ENCODE measurements at regions not wholly inside any gene's neighbourhood (a gene's known extent, or its start where the extent isn't known, plus 50 kb on each side); places are given as distances from the start of the nearest gene placed in this dataset.

GRCh38 chr16:85387731-85388295 lies 225.3 kb upstream of the GSE1 start:
- peaks cover 3 to 35% of the 10 kb centered on the region in 2 donors for H3K4me1 ChIP-seq (ENCODE audit: control insufficient read depth in 1 of 2, insufficient read depth in 2 of 2, low read length in 2 of 2)
- no peaks in the 10 kb centered on the region for H3K27me3 ChIP-seq (ENCODE audit: low read depth, low read length)
- H3K9me3 ChIP-seq (ENCODE audit: control insufficient read depth in 1 of 2, low read length in 2 of 2): no peaks in the 10 kb centered on the region
- no peak overlapping the region for H3K4me3 ChIP-seq (ENCODE audit: low read depth in 1 of 2, low read length in 2 of 2)
- H3K27ac ChIP-seq (ENCODE audit: low read length): no peak overlapping the region
- no peaks in the 10 kb centered on the region for H3K36me3 ChIP-seq (ENCODE audit: control insufficient read depth in 1 of 2, insufficient read depth in 2 of 2, low read length in 2 of 2)

- no peaks in the 10 kb centered on the region for H3K9me3 ChIP-seq (ENCODE audit: control insufficient read depth in 1 of 2, low read length in 2 of 2)
- no peak overlapping the region for H3K4me3 ChIP-seq (ENCODE audit: low read depth in 1 of 2, low read length in 2 of 2)
- no peaks in the 10 kb centered on the region for H3K36me3 ChIP-seq (ENCODE audit: control insufficient read depth in 1 of 2, insufficient read depth in 2 of 2, low read length in 2 of 2)
- no peak overlapping the region for H3K27ac ChIP-seq (ENCODE audit: low read length)
- no peaks in the 10 kb centered on the region for H3K27me3 ChIP-seq (ENCODE audit: low read depth, low read length)
- peaks cover 5 to 41% of the 10 kb centered on the region in 2 donors for H3K4me1 ChIP-seq (ENCODE audit: control insufficient read depth in 1 of 2, insufficient read depth in 2 of 2, low read length in 2 of 2)
Observed at GRCh38 chr16:85389679-85390470, 223.2 kb upstream of the GSE1 start.

- H3K4me3 ChIP-seq (ENCODE audit: low read depth in 1 of 2, low read length in 2 of 2): peak overlapping the region in 1 of 2 donors; percentile 15
- peaks cover 9 to 40% of the 10 kb centered on the region in 2 donors for H3K4me1 ChIP-seq (ENCODE audit: control insufficient read depth in 1 of 2, insufficient read depth in 2 of 2, low read length in 2 of 2)
- no peaks in the 10 kb centered on the region for H3K36me3 ChIP-seq (ENCODE audit: control insufficient read depth in 1 of 2, insufficient read depth in 2 of 2, low read length in 2 of 2)
- H3K9me3 ChIP-seq (ENCODE audit: control insufficient read depth in 1 of 2, low read length in 2 of 2): no peaks in the 10 kb centered on the region
- H3K27ac ChIP-seq (ENCODE audit: low read length): no peak overlapping the region
- H3K27me3 ChIP-seq (ENCODE audit: low read depth, low read length): no peaks in the 10 kb centered on the region
Observed at GRCh38 chr16:85390511-85391174, 222.5 kb upstream of the GSE1 start.

- Histone ChIP-seq H3K9me3 (ENCODE audit: control insufficient read depth in 1 of 2, low read length in 2 of 2) (no peaks in the 10 kb centered on the region), H3K4me3 (ENCODE audit: low read depth in 1 of 2, low read length in 2 of 2) (peak overlapping the region in 1 of 2 donors; percentile 15), H3K4me1 (ENCODE audit: control insufficient read depth in 1 of 2, insufficient read depth in 2 of 2, low read length in 2 of 2) (peaks cover 12 to 42% of the 10 kb centered on the region in 2 donors), H3K27ac (ENCODE audit: low read length) (no peak overlapping the region), H3K27me3 (ENCODE audit: low read depth, low read length) (no peaks in the 10 kb centered on the region), H3K36me3 (ENCODE audit: control insufficient read depth in 1 of 2, insufficient read depth in 2 of 2, low read length in 2 of 2) (no peaks in the 10 kb centered on the region)
Observed at GRCh38 chr16:85391175-85391707, 221.9 kb upstream of the GSE1 start.

GRCh38 chr16:85391769-85392583 lies 221.1 kb upstream of the GSE1 start:
- Histone ChIP-seq H3K27me3 (ENCODE audit: low read depth, low read length) (no peaks in the 10 kb centered on the region), H3K4me3 (ENCODE audit: low read depth in 1 of 2, low read length in 2 of 2) (no peak overlapping the region), H3K9me3 (ENCODE audit: control insufficient read depth in 1 of 2, low read length in 2 of 2) (no peaks in the 10 kb centered on the region), H3K27ac (ENCODE audit: low read length) (no peak overlapping the region), H3K4me1 (ENCODE audit: control insufficient read depth in 1 of 2, insufficient read depth in 2 of 2, low read length in 2 of 2) (peaks cover 12 to 49% of the 10 kb centered on the region in 2 donors), H3K36me3 (ENCODE audit: control insufficient read depth in 1 of 2, insufficient read depth in 2 of 2, low read length in 2 of 2) (no peaks in the 10 kb centered on the region)

- no peak overlapping the region for H3K4me3 ChIP-seq (ENCODE audit: low read depth in 1 of 2, low read length in 2 of 2)
- no peaks in the 10 kb centered on the region for H3K36me3 ChIP-seq (ENCODE audit: control insufficient read depth in 1 of 2, insufficient read depth in 2 of 2, low read length in 2 of 2)
- no peaks in the 10 kb centered on the region for H3K27me3 ChIP-seq (ENCODE audit: low read depth, low read length)
- H3K4me1 ChIP-seq (ENCODE audit: control insufficient read depth in 1 of 2, insufficient read depth in 2 of 2, low read length in 2 of 2): peaks cover 12 to 51% of the 10 kb centered on the region in 2 donors
- no peaks in the 10 kb centered on the region for H3K9me3 ChIP-seq (ENCODE audit: control insufficient read depth in 1 of 2, low read length in 2 of 2)
- no peak overlapping the region for H3K27ac ChIP-seq (ENCODE audit: low read length)
Observed at GRCh38 chr16:85392756-85393673, 220.1 kb upstream of the GSE1 start.

GRCh38 chr16:85393674-85394451 lies 219.3 kb upstream of the GSE1 start:
- no peak overlapping the region for H3K4me3 ChIP-seq (ENCODE audit: low read depth in 1 of 2, low read length in 2 of 2)
- H3K27ac ChIP-seq (ENCODE audit: low read length): no peak overlapping the region
- H3K36me3 ChIP-seq (ENCODE audit: control insufficient read depth in 1 of 2, insufficient read depth in 2 of 2, low read length in 2 of 2): no peaks in the 10 kb centered on the region
- H3K9me3 ChIP-seq (ENCODE audit: control insufficient read depth in 1 of 2, low read length in 2 of 2): no peaks in the 10 kb centered on the region
- no peaks in the 10 kb centered on the region for H3K27me3 ChIP-seq (ENCODE audit: low read depth, low read length)
- peaks cover 12 to 51% of the 10 kb centered on the region in 2 donors for H3K4me1 ChIP-seq (ENCODE audit: control insufficient read depth in 1 of 2, insufficient read depth in 2 of 2, low read length in 2 of 2)

GRCh38 chr16:85394456-85395206 lies 218.5 kb upstream of the GSE1 start:
- Histone ChIP-seq H3K27me3 (ENCODE audit: low read depth, low read length) (no peaks in the 10 kb centered on the region), H3K9me3 (ENCODE audit: control insufficient read depth in 1 of 2, low read length in 2 of 2) (no peaks in the 10 kb centered on the region), H3K36me3 (ENCODE audit: control insufficient read depth in 1 of 2, insufficient read depth in 2 of 2, low read length in 2 of 2) (no peaks in the 10 kb centered on the region), H3K27ac (ENCODE audit: low read length) (no peak overlapping the region), H3K4me3 (ENCODE audit: low read depth in 1 of 2, low read length in 2 of 2) (no peak overlapping the region), H3K4me1 (ENCODE audit: control insufficient read depth in 1 of 2, insufficient read depth in 2 of 2, low read length in 2 of 2) (peaks cover 12 to 50% of the 10 kb centered on the region in 2 donors)

GRCh38 chr16:85395207-85395912 lies 217.8 kb upstream of the GSE1 start:
- H3K27ac ChIP-seq (ENCODE audit: low read length): no peak overlapping the region
- no peak overlapping the region for H3K4me3 ChIP-seq (ENCODE audit: low read depth in 1 of 2, low read length in 2 of 2)
- H3K4me1 ChIP-seq (ENCODE audit: control insufficient read depth in 1 of 2, insufficient read depth in 2 of 2, low read length in 2 of 2): peaks cover 9 to 48% of the 10 kb centered on the region in 2 donors
- no peaks in the 10 kb centered on the region for H3K9me3 ChIP-seq (ENCODE audit: control insufficient read depth in 1 of 2, low read length in 2 of 2)
- no peaks in the 10 kb centered on the region for H3K36me3 ChIP-seq (ENCODE audit: control insufficient read depth in 1 of 2, insufficient read depth in 2 of 2, low read length in 2 of 2)
- H3K27me3 ChIP-seq (ENCODE audit: low read depth, low read length): no peaks in the 10 kb centered on the region

Data from muscle layer of duodenum (tissue), 2 donors.